B cell (primary cell): ENCODE measurements at regions not wholly inside any gene's neighbourhood (a gene's known extent, or its start where the extent isn't known, plus 50 kb on each side); places are given as distances from the start of the nearest gene placed in this dataset.
"Not testable (repeated sequence)": the region's sequence is repeated elsewhere in the genome, so short reads cannot be mapped to it uniquely, and the experiment has no call there.

Source experiments
- ATAC-seq: fragments of 200-7000 bp; cut with Tn5 transposase; one replicate; pipeline ENCODE4 v1.10.0; 2021; ENCODE audit warnings: low read depth, mild to moderate bottlenecking, moderate number of reproducible peaks, moderate library complexity
- CTCF ChIA-PET: fragments of 350-600 bp; sonication (Branson Sonifier 250); formaldehyde crosslinking; loops from one replicate; lab custom pipeline; 2021; ENCODE audit warnings: antibody characterized with exemption, inconsistent platforms; lab: Charles Lee
- POLR2A ChIA-PET: fragments of 350-600 bp; sonication (Branson Sonifier 250); formaldehyde crosslinking; loops from one replicate; lab custom pipeline; 2021; ENCODE audit warnings: antibody characterized with exemption; lab: Charles Lee
- DNase-seq: peaks from one replicate; pipeline ENCODE4 v3.0.0; 2013
- H2AFZ ChIP-seq: 2 replicates; pipeline ENCODE4 v1.6.1; 2012; ENCODE audit warnings: mild to moderate bottlenecking, low read depth, low read length; ENCODE audit not compliant: insufficient read depth, poor library complexity, severe bottlenecking
- H3K27ac ChIP-seq, 2 donors: 1 replicate in 1 of 2; 2 replicates in 1 of 2; pipeline ENCODE4 v1.5.1; 2012 to 2013; ENCODE audit warnings: low read length in 2 of 2, mild to moderate bottlenecking in 2 of 2, moderate library complexity in 1 of 2
- H3K27me3 ChIP-seq, 4 experiments: fragments of 200-600 bp in 1 of 4; sonication (generic) in 1 of 4; replicated peaks in 1 of 4; 1 replicate in 2 of 4; 2 replicates in 2 of 4; pipeline versions ENCODE4 v1.6.1 to v1.7.0; 2013 to 2016; ENCODE audit warnings: low read length in 3 of 4, mild to moderate bottlenecking in 2 of 4, mixed read lengths in 1 of 4, moderate library complexity in 1 of 4; ENCODE audit not compliant: insufficient read depth in 4 of 4, control insufficient read depth in 3 of 4; ENCODE audit errors: control extremely low read depth in 1 of 4
- H3K36me3 ChIP-seq, 2 experiments: replicated peaks in 1 of 2; 1 replicate in 1 of 2; 2 replicates in 1 of 2; pipeline versions ENCODE4 v1.6.1 to v1.7.1; 2013; ENCODE audit warnings: low read length in 1 of 2; ENCODE audit not compliant: insufficient read depth in 2 of 2, control insufficient read depth in 1 of 2; ENCODE audit errors: control extremely low read depth in 1 of 2, extremely low read depth in 1 of 2
- H3K4me1 ChIP-seq, 2 donors: fragments of 200-600 bp in 1 of 2; sonication (generic) in 1 of 2; 1 replicate in 1 of 2; 2 replicates in 1 of 2; pipeline versions ENCODE4 v1.5.1 to v1.6.1; 2013 to 2017; ENCODE audit warnings: low read length in 2 of 2; ENCODE audit not compliant: control insufficient read depth in 2 of 2, insufficient read depth in 2 of 2
- H3K4me2 ChIP-seq: replicated peaks from 2 replicates; pipeline ENCODE3; 2012; ENCODE audit warnings: mild to moderate bottlenecking, low read depth, low read length; ENCODE audit not compliant: poor library complexity, severe bottlenecking
- H3K4me3 ChIP-seq, 5 experiments: fragments of 200-600 bp in 1 of 5; sonication (generic) in 1 of 5; 1 replicate in 3 of 5; 2 replicates in 2 of 5; pipeline versions ENCODE4 v1.5.1 to v1.7.0; 2011 to 2016; ENCODE audit warnings: low read length in 4 of 5, mild to moderate bottlenecking in 4 of 5, low read depth in 2 of 5, control low read depth in 1 of 5, moderate library complexity in 1 of 5; ENCODE audit not compliant: insufficient read depth in 1 of 5; ENCODE audit errors: control extremely low read depth in 1 of 5, extremely low read depth in 1 of 5
- H3K79me2 ChIP-seq: fragments of 200-600 bp; sonication (generic); one replicate; pipeline ENCODE4 v1.6.0; 2016; ENCODE audit warnings: low read length; ENCODE audit not compliant: control insufficient read depth, insufficient read depth
- H3K9ac ChIP-seq: fragments of 200-600 bp; sonication (generic); 2 replicates; pipeline ENCODE4 v1.6.1; 2017; ENCODE audit warnings: mild to moderate bottlenecking, low read length, moderate library complexity
- H3K9me3 ChIP-seq, 3 donors: one replicate each; pipeline versions ENCODE4 v1.6.1 to v1.7.1; 2013; ENCODE audit warnings: low read length in 2 of 3; ENCODE audit not compliant: control insufficient read depth in 2 of 3, insufficient read depth in 1 of 3; ENCODE audit errors: control extremely low read depth in 1 of 3
- H4K20me1 ChIP-seq: 2 replicates; pipeline ENCODE4 v1.6.0; 2012; ENCODE audit warnings: mild to moderate bottlenecking, low read length; ENCODE audit not compliant: insufficient read depth, control insufficient read depth, poor library complexity, severe bottlenecking
- H3K27ac Mint-ChIP-seq: one replicate; pipeline ENCODE4 v1.8.0; 2021; ENCODE audit warnings: mixed read lengths
- H3K27me3 Mint-ChIP-seq: one replicate; pipeline ENCODE4 v1.8.0; 2021; ENCODE audit warnings: mixed read lengths
- H3K4me1 Mint-ChIP-seq: one replicate; pipeline ENCODE4 v1.8.0; 2021; ENCODE audit warnings: mixed read lengths
- H3K4me3 Mint-ChIP-seq: one replicate; pipeline ENCODE4 v1.8.0; 2021; ENCODE audit warnings: mixed read lengths
- H3K9me3 Mint-ChIP-seq: one replicate; pipeline ENCODE4 v1.8.0; 2022; ENCODE audit warnings: mixed read lengths; ENCODE audit not compliant: insufficient read depth
- EZH2 ChIP-seq: IDR thresholded peaks from 2 replicates; pipeline ENCODE4 v1.6.1; 2012; ENCODE audit warnings: borderline replicate concordance, low read depth, mild to moderate bottlenecking, moderate library complexity, low read length; ENCODE audit not compliant: insufficient read depth, poor library complexity, severe bottlenecking
- WGBS: methylation state at CpG from one replicate; pipeline ENCODE4 v1.1.5; 2013; ENCODE audit warnings: missing lambda C conversion rate; ENCODE audit not compliant: insufficient coverage; 5-methylcytosine and 5-hydroxymethylcytosine counted together
- intact Hi-C: fragments of 100-400 bp; cut with micrococcal nuclease; formaldehyde crosslinking; loops from one replicate; pipeline ENCODE4 v1.10.0; 2022
- TF ChIP-seq, protein P1 (sequence below): fragments of 200-600 bp; IDR thresholded peaks from one replicate; pipeline ENCODE4 v1.8.0; 2022; ENCODE audit warnings: antibody characterized with exemption, mild to moderate bottlenecking

- Histone ChIP-seq H3K79me2 (no peaks in the 10 kb centered on the region), H3K36me3 (no peaks in the 10 kb centered on the region), H3K27ac (no peak overlapping the region), H3K4me1 (no peaks in the 10 kb centered on the region), H3K27me3 (no peaks in the 10 kb centered on the region), H3K4me3 (no peak overlapping the region), H2AFZ (no peak overlapping the region), H4K20me1 (no peaks in the 10 kb centered on the region), H3K9ac (no peak overlapping the region), H3K4me2 (no peak overlapping the region), H3K9me3 (no peaks in the 10 kb centered on the region)
- Mint-ChIP-seq H3K4me1 (no peaks in the 10 kb centered on the region), H3K9me3 (no peaks in the 10 kb centered on the region), H3K27me3 (peaks cover 16% of the 10 kb centered on the region), H3K27ac (no peak overlapping the region), H3K4me3 (no peak overlapping the region)
- ATAC-seq (no peak), DNase-seq (no peak)
- CTCF ChIA-PET: no interaction called here
- intact Hi-C loops: no loop called here
- POLR2A ChIA-PET: no interaction called here
- TF ChIP-seq, protein P1, sequence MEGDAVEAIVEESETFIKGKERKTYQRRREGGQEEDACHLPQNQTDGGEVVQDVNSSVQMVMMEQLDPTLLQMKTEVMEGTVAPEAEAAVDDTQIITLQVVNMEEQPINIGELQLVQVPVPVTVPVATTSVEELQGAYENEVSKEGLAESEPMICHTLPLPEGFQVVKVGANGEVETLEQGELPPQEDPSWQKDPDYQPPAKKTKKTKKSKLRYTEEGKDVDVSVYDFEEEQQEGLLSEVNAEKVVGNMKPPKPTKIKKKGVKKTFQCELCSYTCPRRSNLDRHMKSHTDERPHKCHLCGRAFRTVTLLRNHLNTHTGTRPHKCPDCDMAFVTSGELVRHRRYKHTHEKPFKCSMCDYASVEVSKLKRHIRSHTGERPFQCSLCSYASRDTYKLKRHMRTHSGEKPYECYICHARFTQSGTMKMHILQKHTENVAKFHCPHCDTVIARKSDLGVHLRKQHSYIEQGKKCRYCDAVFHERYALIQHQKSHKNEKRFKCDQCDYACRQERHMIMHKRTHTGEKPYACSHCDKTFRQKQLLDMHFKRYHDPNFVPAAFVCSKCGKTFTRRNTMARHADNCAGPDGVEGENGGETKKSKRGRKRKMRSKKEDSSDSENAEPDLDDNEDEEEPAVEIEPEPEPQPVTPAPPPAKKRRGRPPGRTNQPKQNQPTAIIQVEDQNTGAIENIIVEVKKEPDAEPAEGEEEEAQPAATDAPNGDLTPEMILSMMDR: no peak
- no peak for TF ChIP-seq EZH2
- WGBS: 100% methylated on average over 1 of the region's 3 CpGs
Measured at GRCh38 chr17:14579716-14580115, 278.8 kb downstream of the HS3ST3B1 start.

GRCh38 chr17:14575471-14575953 is 274.6 kb downstream of the HS3ST3B1 start:
- Histone ChIP-seq H3K79me2 (no peaks in the 10 kb centered on the region), H4K20me1 (no peaks in the 10 kb centered on the region), H3K36me3 (no peaks in the 10 kb centered on the region), H3K27me3 (no peaks in the 10 kb centered on the region), H3K27ac (no peak overlapping the region), H3K4me2 (no peak overlapping the region), H3K4me1 (no peaks in the 10 kb centered on the region), H2AFZ (no peak overlapping the region), H3K4me3 (no peak overlapping the region), H3K9me3 (no peaks in the 10 kb centered on the region), H3K9ac (no peak overlapping the region)
- WGBS: 89% methylated on average over 7 of the region's 8 CpGs
- DNase-seq (no peak), ATAC-seq (no peak)
- no peak overlapping the region for H3K4me3 Mint-ChIP-seq
- H3K4me1 Mint-ChIP-seq: peaks cover 2% of the 10 kb centered on the region
- CTCF ChIA-PET: no interaction called here
- POLR2A ChIA-PET: no interaction called here
- TF ChIP-seq EZH2: no peak
- H3K27ac Mint-ChIP-seq: no peak overlapping the region
- H3K9me3 Mint-ChIP-seq: no peaks in the 10 kb centered on the region
- H3K27me3 Mint-ChIP-seq: peaks cover 12% of the 10 kb centered on the region
- intact Hi-C loops: no loop called here

- H3K4me3 ChIP-seq, POLR2A ChIA-PET, H4K20me1 ChIP-seq, H2AFZ ChIP-seq, H3K9ac ChIP-seq, H3K4me3 Mint-ChIP-seq, H3K79me2 ChIP-seq, intact Hi-C loops, H3K4me1 Mint-ChIP-seq, CTCF ChIA-PET, DNase-seq, H3K4me2 ChIP-seq, H3K36me3 ChIP-seq, H3K27ac Mint-ChIP-seq, ATAC-seq, H3K27ac ChIP-seq, H3K9me3 Mint-ChIP-seq, H3K27me3 ChIP-seq, H3K9me3 ChIP-seq, H3K4me1 ChIP-seq: not testable (repeated sequence)
- WGBS: 93% methylated on average over 3 of the region's 8 CpGs
- peaks cover 13% of the 10 kb centered on the region for H3K27me3 Mint-ChIP-seq
Measured at GRCh38 chr17:14560325-14560724, 259.4 kb downstream of the HS3ST3B1 start.
